IMR-90 (cell line): ENCODE measurements at regions not wholly inside any gene's neighbourhood (a gene's known extent, or its start where the extent isn't known, plus 50 kb on each side); places are given as distances from the start of the nearest gene placed in this dataset.

Experiments used
- CEBPB ChIP-seq: IDR thresholded peaks from 2 replicates; pipeline ENCODE4 v1.6.1; 2012; ENCODE audit warnings: low read depth, low read length, improper control_type of control experiment
- CHD1 ChIP-seq: IDR thresholded peaks from 2 replicates; pipeline ENCODE4 v1.6.1; 2012; ENCODE audit warnings: low read depth, low read length, improper control_type of control experiment
- CTCF ChIP-seq: conservative IDR thresholded peaks from 2 replicates; pipeline ENCODE4 v1.5.1; 2012; ENCODE audit warnings: mild to moderate bottlenecking, low read depth, low read length, improper control_type of control experiment
- FOS ChIP-seq: fragments of 150-350 bp; IDR thresholded peaks from 2 replicates; pipeline ENCODE4 v1.6.1; 2016; ENCODE audit warnings: low read depth, low read length
- MAFK ChIP-seq: IDR thresholded peaks from 2 replicates; pipeline ENCODE4 v1.6.1; 2012; ENCODE audit warnings: low read depth, low read length, improper control_type of control experiment
- NFE2L2 ChIP-seq: fragments of 150-350 bp; IDR thresholded peaks from 2 replicates; pipeline ENCODE4 v1.6.1; 2016; ENCODE audit warnings: low read depth, mild to moderate bottlenecking, low read length
- POLR2A ChIP-seq: IDR thresholded peaks from 2 replicates; pipeline ENCODE4 v1.6.1; 2012; ENCODE audit warnings: mild to moderate bottlenecking, low read depth, low read length
- RAD21 ChIP-seq: IDR thresholded peaks from 2 replicates; pipeline ENCODE4 v1.6.1; 2012; ENCODE audit warnings: low read length, improper control_type of control experiment
- RFX5 ChIP-seq: IDR thresholded peaks from 2 replicates; pipeline ENCODE4 v1.8.0; 2012; ENCODE audit warnings: low read depth, mild to moderate bottlenecking, low read length, moderate library complexity
- SMC3 ChIP-seq: fragments of 150-350 bp; IDR thresholded peaks from 2 replicates; pipeline ENCODE4 v1.6.1; 2016; ENCODE audit warnings: low read depth, mild to moderate bottlenecking, antibody characterized with exemption, low read length, moderate library complexity

GRCh38 chr10:121332829-121333765, 265.1 kb downstream of the FGFR2 start:
- no peak for TF ChIP-seq CTCF
- no peak for TF ChIP-seq NFE2L2
- no peak for TF ChIP-seq RAD21
- TF ChIP-seq RFX5 = no peak
- TF ChIP-seq SMC3 = no peak
- no peak for TF ChIP-seq POLR2A
- no peak for TF ChIP-seq MAFK
- no peak for TF ChIP-seq CEBPB
- TF ChIP-seq CHD1 = no peak
- no peak for TF ChIP-seq FOS
